ENCODE measurements at regions not wholly inside any gene's neighbourhood (a gene's known extent, or its start where the extent isn't known, plus 50 kb on each side); places are given as distances from the start of the nearest gene placed in this dataset.

DNA sequence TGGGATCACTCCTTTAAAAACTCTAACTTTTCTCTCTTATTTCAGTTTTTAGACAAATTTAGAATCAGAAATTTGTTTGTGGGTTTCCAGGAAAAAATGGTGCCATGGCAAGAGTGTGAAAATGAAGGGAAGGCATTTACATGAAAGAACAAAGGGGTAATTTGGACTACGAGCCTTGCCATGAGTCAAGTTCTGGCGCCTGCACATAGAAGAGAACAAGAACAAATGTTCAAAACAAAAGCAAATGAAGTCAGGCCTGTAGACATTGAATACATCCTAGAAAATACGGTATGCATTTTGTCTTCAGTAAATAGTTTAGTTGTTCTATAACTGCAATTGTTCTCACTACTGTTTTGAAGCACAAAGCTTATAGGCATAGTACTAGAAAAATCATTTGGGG lies 1390.5 kb downstream of the EFNB2 start:
- TF ChIP-seq POLR2A (IDR thresholded peaks at IDR 0.05), result no peak
- TF ChIP-seq, protein P1, sequence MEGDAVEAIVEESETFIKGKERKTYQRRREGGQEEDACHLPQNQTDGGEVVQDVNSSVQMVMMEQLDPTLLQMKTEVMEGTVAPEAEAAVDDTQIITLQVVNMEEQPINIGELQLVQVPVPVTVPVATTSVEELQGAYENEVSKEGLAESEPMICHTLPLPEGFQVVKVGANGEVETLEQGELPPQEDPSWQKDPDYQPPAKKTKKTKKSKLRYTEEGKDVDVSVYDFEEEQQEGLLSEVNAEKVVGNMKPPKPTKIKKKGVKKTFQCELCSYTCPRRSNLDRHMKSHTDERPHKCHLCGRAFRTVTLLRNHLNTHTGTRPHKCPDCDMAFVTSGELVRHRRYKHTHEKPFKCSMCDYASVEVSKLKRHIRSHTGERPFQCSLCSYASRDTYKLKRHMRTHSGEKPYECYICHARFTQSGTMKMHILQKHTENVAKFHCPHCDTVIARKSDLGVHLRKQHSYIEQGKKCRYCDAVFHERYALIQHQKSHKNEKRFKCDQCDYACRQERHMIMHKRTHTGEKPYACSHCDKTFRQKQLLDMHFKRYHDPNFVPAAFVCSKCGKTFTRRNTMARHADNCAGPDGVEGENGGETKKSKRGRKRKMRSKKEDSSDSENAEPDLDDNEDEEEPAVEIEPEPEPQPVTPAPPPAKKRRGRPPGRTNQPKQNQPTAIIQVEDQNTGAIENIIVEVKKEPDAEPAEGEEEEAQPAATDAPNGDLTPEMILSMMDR (IDR thresholded peaks at IDR 0.05), result no peak

Data from vagina (tissue), 2 donors.